SK-N-SH (cell line): ENCODE measurements at regions not wholly inside any gene's neighbourhood (a gene's known extent, or its start where the extent isn't known, plus 50 kb on each side); places are given as distances from the start of the nearest gene placed in this dataset.
"Not testable (repeated sequence)": the region's sequence is repeated elsewhere in the genome, so short reads cannot be mapped to it uniquely, and the experiment has no call there.

Experiments
- CTCF ChIP-seq: fragments of 200-600 bp; sonication (generic); IDR thresholded peaks from 2 replicates; pipeline ENCODE4 v1.6.1; 2017; ENCODE audit warnings: antibody characterized with exemption, mild to moderate bottlenecking, moderate library complexity
- TAF1 ChIP-seq: IDR thresholded peaks from 2 replicates; pipeline ENCODE4 v1.6.1; 2012; ENCODE audit warnings: low read depth, mild to moderate bottlenecking, low read length, moderate library complexity, borderline replicate concordance
- USF1 ChIP-seq: IDR thresholded peaks from 2 replicates; pipeline ENCODE4 v1.4.0; 2012; ENCODE audit warnings: low read depth, borderline replicate concordance
- USF2 ChIP-seq: fragments of 150-350 bp; IDR thresholded peaks from 2 replicates; pipeline ENCODE4 v1.6.1; 2017; ENCODE audit warnings: antibody characterized with exemption, low read length, low read depth, borderline replicate concordance

- TF ChIP-seq USF2, USF1, TAF1: not testable (repeated sequence)
- peak; percentile 69 for TF ChIP-seq CTCF
Measured at GRCh38 chr5:34188001-34188822, 145.2 kb upstream of the C1QTNF3 start.
